PFSK-1 (cell line): ENCODE measurements at regions not wholly inside any gene's neighbourhood (a gene's known extent, or its start where the extent isn't known, plus 50 kb on each side); places are given as distances from the start of the nearest gene placed in this dataset.

Source experiments
- FOXP2 ChIP-seq: optimal IDR thresholded peaks from 2 replicates; pipeline ENCODE3; 2011; ENCODE audit warnings: borderline replicate concordance, control low read depth, inconsistent platforms; ENCODE audit not compliant: insufficient read depth; ENCODE audit errors: extremely low read length, extremely low read depth
- POLR2AphosphoS5 ChIP-seq: IDR thresholded peaks from 2 replicates; pipeline ENCODE4 v1.6.1; 2012; ENCODE audit warnings: low read depth, mild to moderate bottlenecking, control low read depth, low read length, moderate library complexity
- SIN3A ChIP-seq: IDR thresholded peaks from 2 replicates; pipeline ENCODE4 v1.6.1; 2012; ENCODE audit warnings: mild to moderate bottlenecking, low read length, moderate library complexity, borderline replicate concordance; ENCODE audit not compliant: insufficient read depth
- TAF1 ChIP-seq: IDR thresholded peaks from 2 replicates; pipeline ENCODE4 v1.6.1; 2012; ENCODE audit warnings: low read length, control low read depth, borderline replicate concordance; ENCODE audit not compliant: insufficient read depth
- TF ChIP-seq, protein P1 (sequence below), 2 experiments: IDR thresholded peaks; 2 replicates each; pipeline versions ENCODE4 v1.6.1 to v1.8.0; 2011 to 2012; ENCODE audit warnings: low read depth in 2 of 2, low read length in 2 of 2, control low read depth in 1 of 2, inconsistent platforms in 1 of 2, mild to moderate bottlenecking in 1 of 2, moderate library complexity in 1 of 2; ENCODE audit not compliant: insufficient read depth in 1 of 2

DNA sequence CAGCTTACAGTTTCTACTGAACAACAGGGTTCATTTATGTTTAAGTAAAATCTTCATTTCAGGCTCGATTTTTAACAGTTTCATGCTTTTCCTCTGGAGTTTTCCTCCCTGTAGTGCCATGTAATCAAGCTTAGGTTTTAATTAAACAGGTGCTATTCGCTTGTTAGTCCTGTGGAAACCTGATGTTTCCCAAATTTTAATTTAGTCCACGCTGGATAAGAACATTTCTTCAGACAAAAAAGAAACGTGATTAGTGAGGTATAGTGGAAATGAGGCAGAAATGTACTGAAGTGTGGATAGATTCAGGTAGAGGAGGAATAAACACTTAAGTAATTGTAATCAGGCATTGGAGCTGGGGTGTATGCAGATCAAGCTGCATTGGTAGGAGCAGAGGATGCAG lies 1217.5 kb downstream of the AACS start:
- TF ChIP-seq, protein P1, sequence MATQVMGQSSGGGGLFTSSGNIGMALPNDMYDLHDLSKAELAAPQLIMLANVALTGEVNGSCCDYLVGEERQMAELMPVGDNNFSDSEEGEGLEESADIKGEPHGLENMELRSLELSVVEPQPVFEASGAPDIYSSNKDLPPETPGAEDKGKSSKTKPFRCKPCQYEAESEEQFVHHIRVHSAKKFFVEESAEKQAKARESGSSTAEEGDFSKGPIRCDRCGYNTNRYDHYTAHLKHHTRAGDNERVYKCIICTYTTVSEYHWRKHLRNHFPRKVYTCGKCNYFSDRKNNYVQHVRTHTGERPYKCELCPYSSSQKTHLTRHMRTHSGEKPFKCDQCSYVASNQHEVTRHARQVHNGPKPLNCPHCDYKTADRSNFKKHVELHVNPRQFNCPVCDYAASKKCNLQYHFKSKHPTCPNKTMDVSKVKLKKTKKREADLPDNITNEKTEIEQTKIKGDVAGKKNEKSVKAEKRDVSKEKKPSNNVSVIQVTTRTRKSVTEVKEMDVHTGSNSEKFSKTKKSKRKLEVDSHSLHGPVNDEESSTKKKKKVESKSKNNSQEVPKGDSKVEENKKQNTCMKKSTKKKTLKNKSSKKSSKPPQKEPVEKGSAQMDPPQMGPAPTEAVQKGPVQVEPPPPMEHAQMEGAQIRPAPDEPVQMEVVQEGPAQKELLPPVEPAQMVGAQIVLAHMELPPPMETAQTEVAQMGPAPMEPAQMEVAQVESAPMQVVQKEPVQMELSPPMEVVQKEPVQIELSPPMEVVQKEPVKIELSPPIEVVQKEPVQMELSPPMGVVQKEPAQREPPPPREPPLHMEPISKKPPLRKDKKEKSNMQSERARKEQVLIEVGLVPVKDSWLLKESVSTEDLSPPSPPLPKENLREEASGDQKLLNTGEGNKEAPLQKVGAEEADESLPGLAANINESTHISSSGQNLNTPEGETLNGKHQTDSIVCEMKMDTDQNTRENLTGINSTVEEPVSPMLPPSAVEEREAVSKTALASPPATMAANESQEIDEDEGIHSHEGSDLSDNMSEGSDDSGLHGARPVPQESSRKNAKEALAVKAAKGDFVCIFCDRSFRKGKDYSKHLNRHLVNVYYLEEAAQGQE (IDR thresholded peaks at IDR 0.05; ENCODE audit: insufficient read depth in 1 of 2, low read depth in 2 of 2, low read length in 2 of 2): no peak
- TF ChIP-seq POLR2AphosphoS5 (no peak), SIN3A (no peak), FOXP2 (no peak), TAF1 (no peak)

DNA sequence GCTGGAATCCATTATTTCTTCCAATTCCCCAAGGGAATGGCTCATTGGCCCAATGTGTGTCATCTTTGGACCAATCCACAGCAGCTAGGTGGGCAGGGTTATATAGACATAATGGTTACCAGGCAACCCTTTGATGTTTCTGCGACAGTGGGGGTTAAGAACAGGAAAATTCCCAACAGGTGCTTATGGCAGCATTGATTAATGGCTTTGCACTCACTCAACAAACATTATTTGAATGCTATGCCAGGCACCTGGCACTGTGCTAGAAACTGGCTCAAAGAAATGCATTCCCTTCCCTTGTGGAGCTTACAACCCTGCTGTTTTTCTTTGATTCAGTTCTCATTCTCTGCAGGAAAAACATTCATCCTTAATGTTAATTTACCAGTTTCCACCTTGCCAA lies 1221.0 kb downstream of the AACS start:
- TF ChIP-seq TAF1: no peak
- no peak for TF ChIP-seq POLR2AphosphoS5
- TF ChIP-seq, protein P1 (IDR thresholded peaks at IDR 0.05; ENCODE audit: insufficient read depth in 1 of 2, low read depth in 2 of 2, low read length in 2 of 2): no peak
- TF ChIP-seq SIN3A: no peak
- no peak for TF ChIP-seq FOXP2

DNA sequence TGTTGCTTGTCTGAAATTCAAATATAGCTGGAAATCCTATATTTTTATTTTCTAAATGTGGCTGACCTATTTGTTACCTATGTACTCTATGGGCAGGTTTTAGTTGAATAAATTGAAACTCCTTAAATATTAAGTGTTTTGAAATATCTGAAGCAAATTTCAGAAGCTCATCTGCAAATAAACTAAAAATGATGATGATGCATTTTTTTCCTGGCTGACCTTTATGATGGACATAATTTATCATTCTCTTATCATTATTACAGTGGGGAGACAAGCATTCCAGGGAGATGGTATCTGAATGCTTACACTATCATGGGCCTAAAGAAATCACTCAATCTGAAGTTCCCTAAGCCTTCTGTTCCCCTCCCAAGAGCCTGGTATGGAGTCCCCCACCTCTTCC lies 1225.2 kb downstream of the AACS start:
- TF ChIP-seq, protein P1 (IDR thresholded peaks at IDR 0.05; ENCODE audit: insufficient read depth in 1 of 2, low read depth in 2 of 2, low read length in 2 of 2): no peak
- TF ChIP-seq FOXP2: no peak
- no peak for TF ChIP-seq SIN3A
- TF ChIP-seq POLR2AphosphoS5: no peak
- no peak for TF ChIP-seq TAF1

DNA sequence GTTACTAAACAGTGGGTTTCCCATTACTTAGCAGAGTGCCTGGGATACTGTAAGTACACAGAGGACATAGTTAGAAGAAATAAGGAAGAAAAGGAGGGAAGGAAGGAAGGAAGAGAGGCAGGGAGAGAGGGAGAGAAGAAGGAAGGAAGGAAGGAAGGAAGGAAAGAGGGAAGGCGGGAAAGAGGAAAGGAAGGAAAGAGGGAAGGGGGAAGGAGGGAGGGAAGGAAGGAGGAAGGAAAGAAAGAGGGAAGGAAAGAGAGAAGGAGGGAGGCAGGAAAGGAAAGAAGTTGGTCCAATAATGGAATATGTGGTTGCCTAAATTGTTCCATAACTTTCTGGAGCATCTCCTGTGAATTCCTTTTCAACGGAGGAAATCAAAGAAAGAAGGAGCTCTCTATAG lies 1230.4 kb downstream of the AACS start:
- TF ChIP-seq, protein P1 (IDR thresholded peaks at IDR 0.05; ENCODE audit: insufficient read depth in 1 of 2, low read depth in 2 of 2, low read length in 2 of 2): no peak
- no peak for TF ChIP-seq FOXP2
- TF ChIP-seq TAF1: no peak
- no peak for TF ChIP-seq SIN3A
- TF ChIP-seq POLR2AphosphoS5: no peak

DNA sequence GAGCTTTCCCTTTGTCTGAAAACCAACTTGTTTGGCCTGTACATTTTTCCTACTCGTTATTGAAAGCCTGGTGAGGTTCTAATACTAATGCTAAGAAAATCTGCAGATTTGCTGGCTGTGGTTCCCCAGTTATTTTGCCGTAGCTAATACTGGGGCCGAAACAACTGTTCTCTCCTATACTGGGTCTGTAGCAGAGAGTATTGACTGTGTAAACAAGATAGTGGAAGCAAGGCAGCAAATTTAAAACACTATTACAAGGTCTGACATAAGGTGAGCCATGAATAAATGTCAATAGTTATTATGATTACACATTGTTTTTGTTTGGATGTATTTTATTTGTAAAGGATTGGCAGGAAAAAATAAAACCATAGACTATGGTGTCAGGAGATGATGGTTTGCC lies 1244.0 kb downstream of the AACS start:
- TF ChIP-seq POLR2AphosphoS5: no peak
- no peak for TF ChIP-seq TAF1
- no peak for TF ChIP-seq FOXP2
- TF ChIP-seq, protein P1 (IDR thresholded peaks at IDR 0.05; ENCODE audit: insufficient read depth in 1 of 2, low read depth in 2 of 2, low read length in 2 of 2): no peak
- no peak for TF ChIP-seq SIN3A
